ENCODE measurements at regions not wholly inside any gene's neighbourhood (a gene's known extent, or its start where the extent isn't known, plus 50 kb on each side); places are given as distances from the start of the nearest gene placed in this dataset.
"Not testable (repeated sequence)": the region's sequence is repeated elsewhere in the genome, so short reads cannot be mapped to it uniquely, and the experiment has no call there.

DNA sequence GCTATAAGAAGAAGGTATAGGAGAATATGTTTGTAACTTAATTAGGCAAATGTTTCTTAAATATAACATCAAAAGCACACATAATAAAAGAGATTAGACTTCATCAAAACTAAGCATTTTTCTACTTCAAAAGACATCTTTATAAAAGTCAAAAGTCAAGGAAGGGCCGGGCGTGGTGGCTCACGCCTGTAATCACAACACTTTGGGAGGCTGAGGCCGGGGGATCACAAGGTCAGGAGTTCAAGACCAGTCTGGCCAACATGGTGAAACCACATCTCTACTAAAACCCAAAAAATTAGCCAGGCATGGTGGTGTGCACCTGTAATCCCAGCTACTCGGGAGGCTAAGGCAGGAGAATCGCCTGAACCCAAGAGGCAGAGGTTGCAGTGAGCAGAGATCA, 951.0 kb upstream of the C9orf72 start:
- not testable (repeated sequence) for DNase-seq

GRCh38 chr9:28528049-28528448, 954.8 kb upstream of the C9orf72 start:
- DNase-seq = no peak

DNA sequence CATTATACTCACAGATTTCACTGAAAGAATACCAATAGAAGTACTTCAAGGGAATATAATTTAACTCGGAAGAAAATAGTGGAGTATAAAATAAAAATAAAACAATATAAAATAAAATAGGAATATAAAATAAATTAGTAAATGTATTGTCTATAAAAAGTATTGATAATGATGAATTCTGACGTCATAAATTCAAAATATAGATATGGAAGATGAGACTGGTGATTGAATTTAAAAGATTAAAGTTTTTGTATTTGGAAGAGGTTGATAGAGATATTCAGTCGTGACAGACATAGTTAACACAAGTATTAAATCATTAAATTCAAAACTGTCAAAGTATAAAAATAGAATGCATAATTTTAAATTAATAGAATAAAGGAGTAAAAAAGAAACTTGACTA, 964.9 kb upstream of the C9orf72 start:
- no peak for DNase-seq

- DNase-seq = no peak
Observed at GRCh38 chr9:28539434-28540070, 966.3 kb upstream of the C9orf72 start.

DNA sequence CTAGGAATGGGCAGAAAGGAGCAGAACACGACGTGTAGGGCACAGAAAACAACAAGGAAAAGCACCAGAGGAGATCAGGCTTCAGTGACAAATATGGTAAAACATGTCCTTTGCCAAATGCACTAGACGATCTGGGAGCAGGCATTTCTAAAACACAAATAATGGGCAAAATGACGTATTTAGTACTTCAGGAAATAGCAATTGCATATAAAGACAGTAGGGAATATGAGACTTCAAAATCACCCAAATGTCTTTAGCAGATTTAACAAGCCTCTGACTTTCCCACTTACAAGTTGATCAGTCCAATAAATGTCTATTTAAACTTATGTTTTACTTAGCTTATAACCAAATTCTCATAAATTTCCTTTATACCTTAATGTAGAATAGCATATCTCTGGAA, 969.6 kb upstream of the C9orf72 start:
- no peak for DNase-seq

DNA sequence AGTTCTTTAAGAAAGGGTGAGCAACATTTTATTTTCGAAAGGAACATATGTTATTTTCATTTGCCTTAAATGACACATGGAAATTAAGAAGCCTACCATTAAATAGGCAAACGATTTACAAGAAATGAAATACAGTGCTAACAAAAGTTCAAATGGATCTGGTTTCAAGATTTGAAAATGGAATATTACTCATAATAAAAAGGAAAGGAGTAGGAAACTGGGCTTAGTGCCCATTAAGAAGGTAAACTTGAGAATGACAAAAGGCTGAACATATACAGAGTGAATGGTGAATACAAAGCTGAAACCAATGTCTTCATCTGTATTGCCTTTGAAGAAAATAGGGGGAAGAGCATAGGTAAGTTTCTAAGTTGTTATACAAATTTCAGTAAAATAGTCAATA, 974.2 kb upstream of the C9orf72 start:
- no peak for DNase-seq

GRCh38 chr9:28563291-28563934, 990.1 kb upstream of the C9orf72 start:
- no peak for DNase-seq

GRCh38 chr9:28583832-28584231, 1010.6 kb upstream of the C9orf72 start:
- no peak for DNase-seq

- DNase-seq = no peak
Observed at GRCh38 chr9:28584542-28584941, 1011.3 kb upstream of the C9orf72 start.

- DNase-seq = no peak
Observed at GRCh38 chr9:28587052-28587451, 1013.8 kb upstream of the C9orf72 start.

- no peak for DNase-seq
Observed at GRCh38 chr9:28598408-28598807, 1025.1 kb upstream of the C9orf72 start.

GRCh38 chr9:28600226-28600625, 1026.9 kb upstream of the C9orf72 start:
- no peak for DNase-seq

DNA sequence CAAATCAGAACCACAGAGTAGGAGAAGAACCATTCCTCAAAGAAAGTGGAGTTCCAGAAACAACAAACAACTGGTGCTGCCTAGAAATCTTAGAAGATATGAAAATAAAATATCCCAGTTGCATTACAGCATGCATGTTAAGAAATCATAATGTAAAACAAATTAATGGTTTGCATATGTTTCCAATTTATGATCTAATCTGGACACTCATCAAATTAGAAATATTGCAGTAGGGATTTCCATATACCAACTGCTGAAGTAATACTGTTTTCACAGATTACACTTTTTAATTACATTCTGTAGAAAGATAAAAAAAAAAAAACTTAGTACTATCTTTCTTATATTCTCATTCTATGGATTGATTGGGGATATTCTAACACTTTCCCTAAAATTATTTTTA, 1034.6 kb upstream of the C9orf72 start:
- no peak for DNase-seq

DNA sequence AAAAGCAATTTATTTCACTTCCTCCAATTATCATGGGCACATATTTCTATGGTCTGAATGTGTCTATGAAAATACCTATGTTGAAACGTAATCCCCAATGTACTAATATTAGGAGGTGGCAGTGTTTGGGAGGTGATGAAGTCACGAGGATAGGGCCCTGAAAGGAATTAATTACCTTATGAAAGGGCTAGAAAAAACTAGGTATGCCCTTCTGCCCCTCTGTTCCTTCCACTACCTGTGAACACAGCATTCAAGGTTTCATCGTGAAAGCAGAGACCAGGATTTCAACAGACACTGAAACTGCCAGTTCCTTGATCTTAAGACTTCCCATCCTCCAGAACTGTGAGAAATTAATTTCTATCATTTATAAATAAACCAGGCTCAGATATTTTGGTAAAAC, 1037.1 kb upstream of the C9orf72 start:
- DNase-seq = no peak

GRCh38 chr9:28616310-28616709, 1043.0 kb upstream of the C9orf72 start:
- no peak for DNase-seq

DNA sequence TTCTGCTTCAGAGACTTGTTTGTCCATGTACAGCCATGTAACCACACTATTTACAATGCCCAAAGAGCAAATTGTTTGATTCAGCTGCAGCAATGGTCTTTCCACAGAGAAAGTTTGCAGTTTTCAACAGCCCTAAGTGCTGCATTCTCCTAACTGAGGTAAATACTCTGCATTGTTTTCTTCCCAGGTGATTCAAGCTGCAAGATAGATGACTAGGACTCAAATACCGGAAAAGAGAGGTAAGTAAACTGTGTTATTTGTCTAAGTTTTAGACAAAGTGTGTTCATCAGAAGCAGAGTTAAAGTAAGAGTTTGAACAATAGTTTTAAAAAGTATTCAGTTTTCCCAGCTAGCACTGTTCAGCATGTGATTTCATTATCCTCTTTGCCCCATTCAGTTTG, 1046.7 kb upstream of the C9orf72 start:
- DNase-seq = no peak

DNA sequence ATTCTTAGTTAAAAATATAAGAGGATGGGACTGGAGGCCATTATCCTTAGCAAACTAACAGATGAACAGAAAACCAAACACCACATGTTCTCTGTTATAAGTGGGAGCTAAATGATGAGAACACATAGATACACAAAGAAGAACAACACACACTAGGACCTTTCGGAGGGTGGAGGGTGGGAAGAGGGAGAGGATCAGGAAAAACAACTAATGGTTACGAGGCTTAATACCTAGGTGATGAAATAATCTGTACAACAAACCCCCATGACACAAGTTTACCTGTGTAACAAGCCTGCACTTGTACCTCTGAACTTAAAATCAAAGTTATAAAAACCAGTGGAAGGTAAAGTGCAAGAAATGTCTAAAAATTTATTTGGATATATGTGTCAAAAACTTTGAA, 1047.4 kb upstream of the C9orf72 start:
- DNase-seq = no peak

DNA sequence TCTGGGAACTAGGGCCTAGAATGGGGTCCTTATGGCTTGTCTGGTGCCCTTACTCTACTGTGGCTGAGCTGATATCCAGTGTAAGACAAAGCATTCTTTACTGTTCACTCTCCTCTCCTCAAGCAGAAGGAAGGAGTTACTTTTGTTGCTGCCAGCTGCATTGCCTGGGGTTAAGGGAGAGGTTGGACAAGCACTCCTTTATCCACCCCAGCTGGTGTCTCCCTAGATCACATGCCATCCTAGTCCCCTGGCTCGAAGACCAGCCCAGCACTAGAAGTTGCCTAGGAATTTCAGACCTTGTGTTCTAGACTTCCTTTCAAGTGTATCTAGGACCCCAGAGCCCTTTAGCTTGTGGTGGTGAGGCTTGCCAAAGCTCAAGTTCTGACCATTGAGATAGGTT, 1051.5 kb upstream of the C9orf72 start:
- no peak for DNase-seq

DNA sequence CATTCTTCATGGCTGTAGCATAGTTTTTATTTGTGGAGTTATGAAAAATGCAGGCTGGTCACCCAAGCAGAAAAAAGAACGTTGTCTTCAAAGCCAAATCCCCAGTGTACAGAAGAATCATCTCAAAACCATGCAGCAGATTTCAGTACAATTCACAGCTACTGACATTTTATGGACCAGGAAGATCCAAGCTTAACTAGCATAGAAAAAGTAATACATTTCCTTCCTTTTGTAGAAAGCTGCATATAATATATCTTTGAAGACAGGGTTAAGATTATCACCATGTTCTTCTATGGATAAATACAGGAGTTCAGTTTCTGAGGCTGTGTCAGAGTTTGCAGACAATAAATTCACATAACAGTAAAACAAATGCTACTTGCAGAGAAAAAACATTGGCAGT, 1054.8 kb upstream of the C9orf72 start:
- DNase-seq = no peak

- DNase-seq = no peak
Observed at GRCh38 chr9:28648723-28649122, 1075.4 kb upstream of the C9orf72 start.

DNA sequence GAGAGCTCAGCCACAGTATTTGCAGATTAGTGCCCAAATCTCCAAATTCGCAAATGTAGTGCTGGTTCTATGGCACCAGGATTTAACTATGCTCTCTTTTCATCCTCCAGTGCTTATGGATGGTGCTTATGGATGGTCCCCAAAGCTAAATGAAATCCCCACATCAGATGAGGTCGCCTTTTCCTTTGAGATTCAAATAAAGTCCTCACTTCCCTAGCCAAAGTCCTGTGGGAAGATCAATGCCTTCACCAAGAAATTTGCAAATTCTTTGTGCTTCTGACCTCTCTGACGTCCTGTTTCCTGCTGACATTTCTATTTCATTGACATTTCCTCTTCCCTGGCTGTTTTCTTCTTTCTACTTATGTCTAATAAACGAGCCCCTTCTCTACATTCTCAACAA, 1077.0 kb upstream of the C9orf72 start:
- DNase-seq = no peak

- no peak for DNase-seq
Observed at GRCh38 chr9:28651050-28651722, 1077.9 kb upstream of the C9orf72 start.

DNA sequence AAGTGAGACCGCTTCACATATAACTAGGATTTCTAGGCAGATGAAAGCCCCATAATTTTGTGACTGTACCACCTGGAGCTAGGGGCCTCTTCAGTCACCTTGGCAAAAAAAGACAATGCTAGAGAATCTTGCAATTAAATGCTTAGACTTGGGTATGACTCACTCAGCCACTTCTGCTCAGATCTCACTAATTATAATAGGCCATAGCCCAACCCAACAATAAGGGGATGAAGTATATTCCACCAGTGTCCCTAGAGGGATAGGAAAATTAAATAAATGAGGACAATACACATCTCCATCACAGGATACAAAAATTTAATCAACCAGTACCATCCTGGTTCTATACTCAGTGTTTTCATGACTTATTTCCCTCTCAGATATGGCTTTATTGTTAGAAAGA, 1079.9 kb upstream of the C9orf72 start:
- no peak for DNase-seq

GRCh38 chr9:28656727-28657126, 1083.4 kb upstream of the C9orf72 start:
- DNase-seq = no peak

GRCh38 chr9:28661853-28662252, 1088.6 kb upstream of the C9orf72 start:
- DNase-seq = no peak
